ENCODE measurements at regions not wholly inside any gene's neighbourhood (a gene's known extent, or its start where the extent isn't known, plus 50 kb on each side); places are given as distances from the start of the nearest gene placed in this dataset.

DNA sequence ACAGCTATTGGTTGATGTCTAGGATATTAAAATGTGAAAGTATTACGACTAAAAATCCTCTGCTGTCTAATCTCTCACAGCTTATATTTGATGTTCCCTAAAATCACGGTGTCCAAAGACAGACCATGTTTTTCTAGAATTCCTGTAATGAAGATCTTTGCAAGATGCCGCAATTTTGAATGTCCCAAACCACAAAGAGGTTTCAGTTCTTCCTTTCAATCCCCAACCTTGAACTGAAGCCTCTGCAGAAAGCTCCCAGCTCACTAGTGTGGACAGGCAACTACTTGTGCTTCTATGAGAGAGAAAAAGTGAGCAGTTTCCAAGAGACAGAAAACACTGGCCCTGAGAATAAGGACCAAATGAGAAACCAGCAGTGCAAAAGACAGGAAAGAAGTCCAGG is 370.1 kb downstream of the FOXA2 start:
- TF ChIP-seq, protein P1, sequence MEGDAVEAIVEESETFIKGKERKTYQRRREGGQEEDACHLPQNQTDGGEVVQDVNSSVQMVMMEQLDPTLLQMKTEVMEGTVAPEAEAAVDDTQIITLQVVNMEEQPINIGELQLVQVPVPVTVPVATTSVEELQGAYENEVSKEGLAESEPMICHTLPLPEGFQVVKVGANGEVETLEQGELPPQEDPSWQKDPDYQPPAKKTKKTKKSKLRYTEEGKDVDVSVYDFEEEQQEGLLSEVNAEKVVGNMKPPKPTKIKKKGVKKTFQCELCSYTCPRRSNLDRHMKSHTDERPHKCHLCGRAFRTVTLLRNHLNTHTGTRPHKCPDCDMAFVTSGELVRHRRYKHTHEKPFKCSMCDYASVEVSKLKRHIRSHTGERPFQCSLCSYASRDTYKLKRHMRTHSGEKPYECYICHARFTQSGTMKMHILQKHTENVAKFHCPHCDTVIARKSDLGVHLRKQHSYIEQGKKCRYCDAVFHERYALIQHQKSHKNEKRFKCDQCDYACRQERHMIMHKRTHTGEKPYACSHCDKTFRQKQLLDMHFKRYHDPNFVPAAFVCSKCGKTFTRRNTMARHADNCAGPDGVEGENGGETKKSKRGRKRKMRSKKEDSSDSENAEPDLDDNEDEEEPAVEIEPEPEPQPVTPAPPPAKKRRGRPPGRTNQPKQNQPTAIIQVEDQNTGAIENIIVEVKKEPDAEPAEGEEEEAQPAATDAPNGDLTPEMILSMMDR (IDR thresholded peaks at IDR 0.05; ENCODE audit: insufficient read depth, low read length, poor library complexity, severe bottlenecking): no peak
- no peak for TF ChIP-seq EZH2phosphoT487 (conservative IDR thresholded peaks at IDR 0.05; ENCODE audit: low read length)
